Loucy (cell line): ENCODE measurements at regions not wholly inside any gene's neighbourhood (a gene's known extent, or its start where the extent isn't known, plus 50 kb on each side); places are given as distances from the start of the nearest gene placed in this dataset.

Experiments used
- EZH2phosphoT487 ChIP-seq: fragments of 200-600 bp; IDR thresholded peaks from 2 replicates; pipeline ENCODE4 v1.6.1; 2018; ENCODE audit warnings: antibody characterized with exemption, mild to moderate bottlenecking, moderate library complexity, borderline replicate concordance
- TF ChIP-seq, protein P1 (sequence below): fragments of 200-600 bp; sonication (generic); conservative IDR thresholded peaks from 2 replicates; pipeline ENCODE4 v1.5.1; 2014; ENCODE audit warnings: mild to moderate bottlenecking, antibody characterized with exemption, low read length

DNA sequence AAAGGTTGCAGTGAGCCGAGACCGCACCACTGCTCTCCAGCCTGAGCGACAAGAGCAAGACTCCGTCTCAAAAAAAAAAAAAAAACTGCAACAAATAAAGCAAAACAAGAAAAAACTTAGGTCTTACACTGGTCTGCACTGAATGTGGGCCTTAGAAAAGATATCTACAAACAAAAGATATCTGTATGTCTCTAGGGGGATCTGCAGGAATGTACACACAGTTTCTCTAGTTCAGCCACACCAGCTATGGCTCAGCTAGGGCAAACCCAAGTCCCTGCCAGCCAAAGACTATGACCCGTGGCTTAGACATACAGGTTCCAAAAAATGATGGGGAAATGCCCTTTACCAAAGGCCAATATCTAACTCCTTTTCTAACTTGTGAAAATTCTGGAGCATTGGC is 202.4 kb upstream of the KAZN start:
- TF ChIP-seq, protein P1, sequence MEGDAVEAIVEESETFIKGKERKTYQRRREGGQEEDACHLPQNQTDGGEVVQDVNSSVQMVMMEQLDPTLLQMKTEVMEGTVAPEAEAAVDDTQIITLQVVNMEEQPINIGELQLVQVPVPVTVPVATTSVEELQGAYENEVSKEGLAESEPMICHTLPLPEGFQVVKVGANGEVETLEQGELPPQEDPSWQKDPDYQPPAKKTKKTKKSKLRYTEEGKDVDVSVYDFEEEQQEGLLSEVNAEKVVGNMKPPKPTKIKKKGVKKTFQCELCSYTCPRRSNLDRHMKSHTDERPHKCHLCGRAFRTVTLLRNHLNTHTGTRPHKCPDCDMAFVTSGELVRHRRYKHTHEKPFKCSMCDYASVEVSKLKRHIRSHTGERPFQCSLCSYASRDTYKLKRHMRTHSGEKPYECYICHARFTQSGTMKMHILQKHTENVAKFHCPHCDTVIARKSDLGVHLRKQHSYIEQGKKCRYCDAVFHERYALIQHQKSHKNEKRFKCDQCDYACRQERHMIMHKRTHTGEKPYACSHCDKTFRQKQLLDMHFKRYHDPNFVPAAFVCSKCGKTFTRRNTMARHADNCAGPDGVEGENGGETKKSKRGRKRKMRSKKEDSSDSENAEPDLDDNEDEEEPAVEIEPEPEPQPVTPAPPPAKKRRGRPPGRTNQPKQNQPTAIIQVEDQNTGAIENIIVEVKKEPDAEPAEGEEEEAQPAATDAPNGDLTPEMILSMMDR = no peak
- TF ChIP-seq EZH2phosphoT487 = no peak
